ENCODE measurements at regions not wholly inside any gene's neighbourhood (a gene's known extent, or its start where the extent isn't known, plus 50 kb on each side); places are given as distances from the start of the nearest gene placed in this dataset.

- POLR2A ChIA-PET = no interaction called here
- Histone ChIP-seq H3K27ac (ENCODE audit: low read length) (no peak overlapping the region), H3K9me3 (ENCODE audit: control insufficient read depth, insufficient read depth, low read depth, low read length) (no peaks in the 10 kb centered on the region), H3K27me3 (ENCODE audit: control insufficient read depth, insufficient read depth, low read length) (no peaks in the 10 kb centered on the region), H3K36me3 (ENCODE audit: control insufficient read depth, insufficient read depth, low read length) (no peaks in the 10 kb centered on the region), H3K4me1 (ENCODE audit: control insufficient read depth, insufficient read depth, low read length) (no peaks in the 10 kb centered on the region), H3K4me3 (ENCODE audit: low read depth in 2 of 2, low read length in 2 of 2) (no peak overlapping the region)
- DNase-seq (ENCODE audit: low read depth, low spot score) (no peak), ATAC-seq (no peak)
- CTCF ChIA-PET = no interaction called here
- in situ Hi-C loops (cut with HindIII; ENCODE audit: low pct_unique_long_range_greater_than_20kb, low sequenced_read_pairs) (no loop called here), intact Hi-C loops (cut with micrococcal nuclease; ENCODE audit: unreplicated experiment) (no loop called here)
- no TSS peak for BruUV-seq (replicated peaks)
- TF ChIP-seq, protein P1, sequence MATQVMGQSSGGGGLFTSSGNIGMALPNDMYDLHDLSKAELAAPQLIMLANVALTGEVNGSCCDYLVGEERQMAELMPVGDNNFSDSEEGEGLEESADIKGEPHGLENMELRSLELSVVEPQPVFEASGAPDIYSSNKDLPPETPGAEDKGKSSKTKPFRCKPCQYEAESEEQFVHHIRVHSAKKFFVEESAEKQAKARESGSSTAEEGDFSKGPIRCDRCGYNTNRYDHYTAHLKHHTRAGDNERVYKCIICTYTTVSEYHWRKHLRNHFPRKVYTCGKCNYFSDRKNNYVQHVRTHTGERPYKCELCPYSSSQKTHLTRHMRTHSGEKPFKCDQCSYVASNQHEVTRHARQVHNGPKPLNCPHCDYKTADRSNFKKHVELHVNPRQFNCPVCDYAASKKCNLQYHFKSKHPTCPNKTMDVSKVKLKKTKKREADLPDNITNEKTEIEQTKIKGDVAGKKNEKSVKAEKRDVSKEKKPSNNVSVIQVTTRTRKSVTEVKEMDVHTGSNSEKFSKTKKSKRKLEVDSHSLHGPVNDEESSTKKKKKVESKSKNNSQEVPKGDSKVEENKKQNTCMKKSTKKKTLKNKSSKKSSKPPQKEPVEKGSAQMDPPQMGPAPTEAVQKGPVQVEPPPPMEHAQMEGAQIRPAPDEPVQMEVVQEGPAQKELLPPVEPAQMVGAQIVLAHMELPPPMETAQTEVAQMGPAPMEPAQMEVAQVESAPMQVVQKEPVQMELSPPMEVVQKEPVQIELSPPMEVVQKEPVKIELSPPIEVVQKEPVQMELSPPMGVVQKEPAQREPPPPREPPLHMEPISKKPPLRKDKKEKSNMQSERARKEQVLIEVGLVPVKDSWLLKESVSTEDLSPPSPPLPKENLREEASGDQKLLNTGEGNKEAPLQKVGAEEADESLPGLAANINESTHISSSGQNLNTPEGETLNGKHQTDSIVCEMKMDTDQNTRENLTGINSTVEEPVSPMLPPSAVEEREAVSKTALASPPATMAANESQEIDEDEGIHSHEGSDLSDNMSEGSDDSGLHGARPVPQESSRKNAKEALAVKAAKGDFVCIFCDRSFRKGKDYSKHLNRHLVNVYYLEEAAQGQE (IDR thresholded peaks at IDR 0.05; ENCODE audit: insufficient read depth in 1 of 2, low read depth in 2 of 2, low read length in 1 of 2) = no peak
- TF ChIP-seq SIN3A (IDR thresholded peaks at IDR 0.05; ENCODE audit: borderline replicate concordance, insufficient read depth, low read depth, low read length) (no peak), POLR2AphosphoS5 (IDR thresholded peaks at IDR 0.05; ENCODE audit: low read depth, low read length) (no peak), CTCF (IDR thresholded peaks at IDR 0.05) (no peak), TCF7L2 (IDR thresholded peaks at IDR 0.05; ENCODE audit: low read depth, low read length) (no peak)
Observed at GRCh38 chr14:101217080-101217463, 313.6 kb upstream of the RTL1 start.

DNA sequence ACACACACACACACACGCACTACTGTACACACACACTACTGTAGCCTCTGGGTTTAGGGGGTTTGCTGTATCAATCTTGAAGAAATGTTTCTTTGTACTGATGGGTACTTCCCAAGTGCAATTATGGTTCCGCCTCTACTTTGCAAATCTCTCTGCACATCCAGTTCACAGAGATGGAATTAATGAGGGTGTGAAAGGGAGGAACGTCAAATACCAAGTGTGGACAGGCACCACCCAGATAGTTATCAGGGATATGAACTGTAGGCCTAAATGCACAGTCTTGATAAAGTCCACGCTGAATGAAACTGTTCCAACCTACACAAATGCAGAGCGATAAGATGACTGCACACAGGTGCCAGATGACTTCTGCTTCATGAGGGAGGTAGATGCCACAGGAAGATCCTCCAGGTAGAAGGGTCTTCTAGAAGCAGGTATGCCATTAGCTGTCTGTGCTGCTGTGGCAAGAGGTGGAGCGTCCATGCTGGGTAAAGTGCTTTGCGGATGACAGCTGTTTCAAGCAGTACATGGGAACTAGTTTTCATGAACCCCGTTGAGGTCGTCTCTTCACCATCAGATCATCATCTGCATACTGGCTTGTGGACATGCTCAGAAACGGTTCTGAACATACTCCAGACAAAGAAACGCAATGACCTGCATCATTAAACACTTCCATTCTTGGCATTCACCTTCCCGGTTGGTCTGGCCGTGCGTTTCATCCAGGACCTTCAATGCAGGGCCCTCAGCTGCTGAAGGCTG, 314.3 kb upstream of the RTL1 start:
- Histone ChIP-seq H3K4me3 (ENCODE audit: low read depth in 2 of 2, low read length in 2 of 2) (no peak overlapping the region), H3K36me3 (ENCODE audit: control insufficient read depth, insufficient read depth, low read length) (no peaks in the 10 kb centered on the region), H3K27me3 (ENCODE audit: control insufficient read depth, insufficient read depth, low read length) (no peaks in the 10 kb centered on the region), H3K4me1 (ENCODE audit: control insufficient read depth, insufficient read depth, low read length) (no peaks in the 10 kb centered on the region), H3K27ac (ENCODE audit: low read length) (no peak overlapping the region), H3K9me3 (ENCODE audit: control insufficient read depth, insufficient read depth, low read depth, low read length) (no peaks in the 10 kb centered on the region)
- POLR2A ChIA-PET = no interaction called here
- TF ChIP-seq TCF7L2 (IDR thresholded peaks at IDR 0.05; ENCODE audit: low read depth, low read length) = no peak
- TF ChIP-seq, protein P1 (IDR thresholded peaks at IDR 0.05; ENCODE audit: insufficient read depth in 1 of 2, low read depth in 2 of 2, low read length in 1 of 2) = no peak
- no peak for TF ChIP-seq SIN3A (IDR thresholded peaks at IDR 0.05; ENCODE audit: borderline replicate concordance, insufficient read depth, low read depth, low read length)
- no TSS peak for BruUV-seq (replicated peaks)
- CTCF ChIA-PET = interaction anchor here (0.6 kb wide), 1 partner anchor 203 kb away, joined by 11 read pairs; no protein-coding TSS in a partner anchor
- in situ Hi-C loops (cut with HindIII; ENCODE audit: low pct_unique_long_range_greater_than_20kb, low sequenced_read_pairs) (no loop called here), intact Hi-C loops (cut with micrococcal nuclease; ENCODE audit: unreplicated experiment) (no loop called here)
- no peak for ATAC-seq
- DNase-seq (ENCODE audit: low read depth, low spot score) = no peak

Measured in Panc1 (cell line).